ENCODE measurements at regions not wholly inside any gene's neighbourhood (a gene's known extent, or its start where the extent isn't known, plus 50 kb on each side); places are given as distances from the start of the nearest gene placed in this dataset.
"Not testable (repeated sequence)": the region's sequence is repeated elsewhere in the genome, so short reads cannot be mapped to it uniquely, and the experiment has no call there.

DNA sequence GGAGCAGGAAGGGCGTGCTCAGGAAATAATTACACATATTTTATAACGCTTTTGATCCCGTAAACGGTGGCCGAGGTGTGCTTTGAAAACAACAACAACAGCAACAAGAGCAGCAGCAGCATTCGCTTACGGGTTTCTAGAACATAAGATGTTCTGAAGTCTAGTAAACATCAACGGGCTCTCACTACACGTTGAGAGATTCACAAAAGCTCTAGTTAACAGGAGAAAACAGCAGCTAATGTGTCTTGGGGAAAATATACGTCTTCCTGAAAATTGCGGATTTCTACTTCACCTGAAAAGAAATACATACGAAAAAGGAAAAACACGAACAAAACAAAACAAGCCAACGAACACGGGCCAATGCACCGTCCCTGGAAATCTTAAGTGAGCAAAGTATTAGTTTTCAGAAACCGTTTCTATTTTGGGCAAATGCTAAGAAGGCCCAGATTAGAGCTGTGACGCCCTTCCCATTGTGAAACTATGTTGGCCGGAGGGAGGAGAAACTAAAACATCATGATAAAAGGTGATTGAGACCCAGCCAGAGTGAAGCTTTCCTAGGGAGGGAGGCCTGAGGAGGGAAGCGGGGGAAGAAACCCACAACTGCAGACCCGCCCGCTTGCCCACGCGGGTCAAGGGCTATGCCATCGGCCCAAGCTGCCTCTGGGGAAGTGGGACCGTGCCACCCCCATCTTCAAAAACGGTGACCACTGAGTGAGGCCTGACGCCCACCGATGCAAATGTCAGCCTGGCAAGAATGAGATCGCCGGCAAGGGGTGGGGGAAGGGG, 105.9 kb upstream of the ANKRD30BL start:
- TF ChIP-seq, protein P1, sequence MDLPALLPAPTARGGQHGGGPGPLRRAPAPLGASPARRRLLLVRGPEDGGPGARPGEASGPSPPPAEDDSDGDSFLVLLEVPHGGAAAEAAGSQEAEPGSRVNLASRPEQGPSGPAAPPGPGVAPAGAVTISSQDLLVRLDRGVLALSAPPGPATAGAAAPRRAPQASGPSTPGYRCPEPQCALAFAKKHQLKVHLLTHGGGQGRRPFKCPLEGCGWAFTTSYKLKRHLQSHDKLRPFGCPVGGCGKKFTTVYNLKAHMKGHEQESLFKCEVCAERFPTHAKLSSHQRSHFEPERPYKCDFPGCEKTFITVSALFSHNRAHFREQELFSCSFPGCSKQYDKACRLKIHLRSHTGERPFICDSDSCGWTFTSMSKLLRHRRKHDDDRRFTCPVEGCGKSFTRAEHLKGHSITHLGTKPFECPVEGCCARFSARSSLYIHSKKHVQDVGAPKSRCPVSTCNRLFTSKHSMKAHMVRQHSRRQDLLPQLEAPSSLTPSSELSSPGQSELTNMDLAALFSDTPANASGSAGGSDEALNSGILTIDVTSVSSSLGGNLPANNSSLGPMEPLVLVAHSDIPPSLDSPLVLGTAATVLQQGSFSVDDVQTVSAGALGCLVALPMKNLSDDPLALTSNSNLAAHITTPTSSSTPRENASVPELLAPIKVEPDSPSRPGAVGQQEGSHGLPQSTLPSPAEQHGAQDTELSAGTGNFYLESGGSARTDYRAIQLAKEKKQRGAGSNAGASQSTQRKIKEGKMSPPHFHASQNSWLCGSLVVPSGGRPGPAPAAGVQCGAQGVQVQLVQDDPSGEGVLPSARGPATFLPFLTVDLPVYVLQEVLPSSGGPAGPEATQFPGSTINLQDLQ (CRISPR knock-in tag; IDR thresholded peaks at IDR 0.05): not testable (repeated sequence)
- not testable (repeated sequence) for TF ChIP-seq CEBPG (CRISPR knock-in tag; IDR thresholded peaks at IDR 0.05); U2AF2 (IDR thresholded peaks at IDR 0.05; ENCODE audit: low read depth, low read length); USF2 (IDR thresholded peaks at IDR 0.05; ENCODE audit: low read depth, low read length); USF2 (CRISPR knock-in tag; IDR thresholded peaks at IDR 0.05; ENCODE audit: borderline replicate concordance); ZNF550 (CRISPR knock-in tag; IDR thresholded peaks at IDR 0.05; ENCODE audit: borderline replicate concordance); RFX5 (IDR thresholded peaks at IDR 0.05; ENCODE audit: low read depth, low read length); ZFP36L2 (CRISPR knock-in tag; IDR thresholded peaks at IDR 0.05); BCL3 (CRISPR knock-in tag; IDR thresholded peaks at IDR 0.05); KDM5B (CRISPR knock-in tag; IDR thresholded peaks at IDR 0.05; ENCODE audit: borderline replicate concordance)
- TF ChIP-seq, protein P2, sequence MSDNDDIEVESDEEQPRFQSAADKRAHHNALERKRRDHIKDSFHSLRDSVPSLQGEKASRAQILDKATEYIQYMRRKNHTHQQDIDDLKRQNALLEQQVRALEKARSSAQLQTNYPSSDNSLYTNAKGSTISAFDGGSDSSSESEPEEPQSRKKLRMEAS (IDR thresholded peaks at IDR 0.05): not testable (repeated sequence)
